Activated CD4-positive, alpha-beta T cell treated with anti-CD3 and anti-CD28 coated beads, Interleukin-2, amount 50 U/mL, for 24 hours (primary cell): ENCODE measurements at regions not wholly inside any gene's neighbourhood (a gene's known extent, or its start where the extent isn't known, plus 50 kb on each side); places are given as distances from the start of the nearest gene placed in this dataset.

Experiments used
- DNase-seq, 2 donors: peaks; one replicate each; pipeline ENCODE4 v3.0.0-alpha.2; 2020; ENCODE audit warnings: low read depth in 1 of 2, low spot score in 1 of 2

DNA sequence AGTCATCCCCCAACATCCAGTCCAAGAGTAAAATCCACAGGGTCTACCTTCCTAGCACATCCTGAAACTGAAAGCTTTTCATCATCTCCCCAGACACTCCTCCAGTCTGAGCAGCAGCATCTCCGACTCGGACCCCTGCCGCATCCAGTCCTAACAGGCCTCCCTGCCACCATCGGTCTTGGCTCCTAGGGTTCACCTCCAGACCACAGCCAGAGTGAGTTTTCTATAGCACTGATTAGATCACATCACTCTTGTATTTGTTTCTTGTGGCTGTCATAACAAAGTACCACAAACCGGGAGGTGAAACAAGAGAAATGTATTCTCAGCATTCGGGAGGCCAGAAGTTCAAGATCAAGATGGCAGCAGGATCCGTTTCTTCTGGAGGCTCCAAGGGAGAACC is 187.8 kb downstream of the TOMM20 start:
- DNase-seq: no peak

DNA sequence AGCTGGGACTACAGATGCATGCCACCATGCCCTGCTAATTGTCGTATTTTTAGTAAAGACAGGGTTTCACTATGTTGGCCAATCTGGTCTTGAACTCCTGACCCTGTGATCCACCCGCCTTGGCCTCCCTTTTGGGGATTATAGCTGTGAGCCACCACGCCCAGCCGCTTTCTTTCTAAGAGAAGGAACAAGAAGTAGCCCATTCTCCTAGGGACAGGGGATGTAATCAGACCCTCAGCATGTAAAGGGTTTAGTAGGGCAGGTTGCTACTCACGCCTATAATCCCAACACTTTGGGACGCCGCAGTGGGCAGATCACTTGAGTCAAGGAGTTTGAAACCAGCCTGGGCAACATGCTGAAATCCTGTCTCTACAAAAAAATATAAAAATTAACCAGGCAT is 189.7 kb downstream of the TOMM20 start:
- DNase-seq: no peak

- no peak for DNase-seq
Observed at GRCh38 chr1:234938135-234938534, 190.5 kb downstream of the TOMM20 start.

DNA sequence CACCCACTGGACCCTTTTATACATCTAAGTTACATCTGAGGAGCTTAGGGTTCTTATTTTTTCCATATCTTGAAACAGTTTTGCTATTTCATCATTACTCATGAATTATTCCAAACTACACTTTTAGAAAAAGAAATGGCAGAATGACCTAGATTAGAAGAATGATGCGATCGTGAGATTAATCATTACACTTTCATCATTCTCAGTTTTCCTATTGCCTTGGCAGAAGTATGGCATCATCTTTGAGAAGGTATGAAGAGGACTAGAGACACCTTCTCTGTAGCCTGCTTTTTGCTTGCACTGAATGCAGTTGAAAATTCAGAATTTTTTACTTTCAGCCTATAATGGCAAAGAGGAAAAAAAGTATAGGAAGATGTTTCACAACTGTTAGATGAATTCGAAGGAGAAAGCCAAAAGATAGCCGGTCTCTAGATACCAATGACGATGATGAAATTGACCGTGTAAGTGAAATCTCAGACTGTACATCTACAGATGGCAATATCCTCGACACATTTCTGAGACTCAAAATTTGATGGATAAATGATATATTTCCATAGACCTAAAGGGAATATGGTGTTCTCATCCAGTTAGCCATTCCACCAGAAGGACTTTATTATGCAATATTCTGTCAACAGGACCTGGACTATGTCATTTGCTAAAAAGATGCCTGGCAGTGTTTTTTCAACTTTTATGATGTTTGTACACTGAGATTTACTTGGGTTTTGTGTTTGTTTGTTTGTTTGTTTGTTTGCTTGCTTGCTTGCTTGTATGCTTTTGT is 191.8 kb downstream of the TOMM20 start:
- no peak for DNase-seq

- no peak for DNase-seq
Observed at GRCh38 chr1:234934611-234935033, 194.0 kb downstream of the TOMM20 start.

DNA sequence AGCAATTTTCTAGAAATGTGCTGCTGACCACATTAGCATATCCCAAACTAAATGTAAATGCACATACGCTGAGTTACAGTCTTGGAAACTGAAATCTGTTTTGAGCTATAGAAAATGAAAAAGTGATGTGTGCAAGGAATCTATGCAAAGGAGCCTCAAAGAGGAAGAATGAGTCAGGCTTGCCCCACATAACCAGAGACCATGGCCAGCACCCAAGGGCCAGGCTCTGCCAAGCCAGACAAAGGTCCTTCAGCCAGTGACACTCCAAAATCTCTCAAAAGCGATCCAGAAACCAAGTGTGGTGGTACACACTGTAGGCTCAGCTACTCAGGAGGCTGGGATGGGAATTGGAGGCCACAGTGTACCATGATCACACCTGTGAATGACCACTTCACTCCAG is 195.2 kb downstream of the TOMM20 start:
- DNase-seq: no peak

GRCh38 chr1:234932511-234933430 is 195.9 kb downstream of the TOMM20 start:
- DNase-seq: no peak

- DNase-seq: no peak
Observed at GRCh38 chr1:234932106-234932505, 196.5 kb downstream of the TOMM20 start.

DNA sequence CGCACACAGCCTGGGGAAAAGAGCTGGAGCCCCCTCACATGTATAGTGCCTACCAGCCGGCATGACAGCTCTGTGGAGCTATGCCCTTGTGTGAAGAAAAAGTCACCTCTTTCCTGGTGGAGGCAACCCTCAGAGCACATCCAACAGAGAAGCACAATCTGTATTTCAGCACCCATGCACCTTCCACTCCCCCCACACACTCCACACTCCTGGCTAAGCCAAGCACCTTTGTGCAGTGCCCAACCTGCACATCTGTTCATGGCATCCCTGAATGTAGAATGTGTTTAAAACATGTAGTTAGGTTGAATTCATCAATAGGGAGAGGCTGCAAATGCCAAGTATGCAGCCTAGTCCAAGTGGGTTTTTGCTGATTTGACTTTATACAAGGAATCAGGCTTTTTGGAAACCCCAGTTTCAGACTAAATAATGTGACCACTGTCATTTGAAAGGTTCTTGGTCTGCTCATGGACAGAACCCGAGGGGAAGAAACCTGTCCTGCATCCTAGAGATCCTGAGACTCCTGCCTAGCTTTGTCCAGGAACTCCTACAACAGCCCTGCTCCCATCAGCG is 197.1 kb downstream of the TOMM20 start:
- no peak for DNase-seq

- no peak for DNase-seq
Observed at GRCh38 chr1:234929369-234929768, 199.3 kb downstream of the TOMM20 start.

- no peak for DNase-seq
Observed at GRCh38 chr1:234928642-234929041, 200.0 kb downstream of the TOMM20 start.

DNA sequence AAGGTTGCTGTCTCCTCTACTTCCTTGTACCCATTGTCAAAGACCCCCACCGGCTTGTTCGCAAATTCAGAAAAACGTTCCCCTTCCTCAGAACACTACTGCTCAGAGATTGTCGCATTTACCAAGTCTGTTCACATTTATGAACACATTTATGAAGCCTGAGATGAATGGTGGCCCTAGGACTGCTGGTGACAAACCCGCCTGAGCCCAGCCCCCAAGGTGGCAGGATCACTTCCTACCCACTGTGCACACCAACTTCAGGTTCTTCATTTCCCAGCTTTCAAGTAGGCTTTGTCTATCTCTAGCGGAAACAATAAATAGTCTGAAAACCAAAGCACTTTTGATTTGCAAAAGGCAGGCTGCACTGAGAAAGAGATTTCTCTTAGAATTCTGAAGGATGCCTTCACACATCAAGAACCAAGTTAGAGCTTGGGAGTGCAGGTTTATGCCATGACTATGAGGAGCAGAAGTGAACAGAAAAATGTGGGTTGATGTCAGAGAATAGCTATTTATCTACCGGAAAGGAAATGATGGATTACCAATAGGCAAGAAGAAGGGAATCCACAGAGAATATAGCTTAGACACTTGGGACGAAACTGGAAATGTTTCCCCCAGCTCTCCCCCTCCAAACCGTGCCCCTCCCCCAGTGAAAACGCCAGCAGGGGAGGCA is 200.5 kb downstream of the TOMM20 start:
- no peak for DNase-seq

DNA sequence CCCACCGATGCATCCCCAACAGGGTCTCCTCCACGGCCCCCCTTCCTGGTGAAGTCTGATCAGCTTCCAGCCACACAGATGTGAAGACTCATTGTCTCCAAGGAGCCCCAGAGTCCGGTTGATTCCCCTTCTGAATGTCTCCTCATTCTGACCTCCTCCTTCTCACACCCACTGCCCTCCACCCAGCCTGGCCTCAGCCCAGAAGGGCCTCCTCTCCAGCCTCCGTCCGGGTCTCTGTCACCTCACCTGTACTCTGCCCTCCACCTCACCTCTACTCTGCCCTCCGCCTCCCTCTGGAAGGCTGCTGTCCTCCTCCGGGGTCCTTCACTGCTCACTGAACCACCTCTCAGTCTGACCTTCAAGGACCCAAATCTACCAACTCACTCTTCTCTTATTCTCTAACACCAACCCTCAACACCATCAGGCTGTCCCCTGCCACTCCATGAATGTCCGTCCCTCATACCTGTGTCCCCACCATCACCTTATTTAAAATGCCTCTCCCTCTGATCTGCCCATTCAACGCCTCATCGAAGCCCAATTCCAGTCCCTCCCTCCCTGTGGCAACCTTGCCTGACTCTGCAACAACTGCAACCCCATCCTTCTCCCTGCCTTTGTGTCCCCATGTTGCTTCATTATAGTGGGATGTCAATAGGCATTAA is 201.2 kb downstream of the TOMM20 start:
- no peak for DNase-seq

DNA sequence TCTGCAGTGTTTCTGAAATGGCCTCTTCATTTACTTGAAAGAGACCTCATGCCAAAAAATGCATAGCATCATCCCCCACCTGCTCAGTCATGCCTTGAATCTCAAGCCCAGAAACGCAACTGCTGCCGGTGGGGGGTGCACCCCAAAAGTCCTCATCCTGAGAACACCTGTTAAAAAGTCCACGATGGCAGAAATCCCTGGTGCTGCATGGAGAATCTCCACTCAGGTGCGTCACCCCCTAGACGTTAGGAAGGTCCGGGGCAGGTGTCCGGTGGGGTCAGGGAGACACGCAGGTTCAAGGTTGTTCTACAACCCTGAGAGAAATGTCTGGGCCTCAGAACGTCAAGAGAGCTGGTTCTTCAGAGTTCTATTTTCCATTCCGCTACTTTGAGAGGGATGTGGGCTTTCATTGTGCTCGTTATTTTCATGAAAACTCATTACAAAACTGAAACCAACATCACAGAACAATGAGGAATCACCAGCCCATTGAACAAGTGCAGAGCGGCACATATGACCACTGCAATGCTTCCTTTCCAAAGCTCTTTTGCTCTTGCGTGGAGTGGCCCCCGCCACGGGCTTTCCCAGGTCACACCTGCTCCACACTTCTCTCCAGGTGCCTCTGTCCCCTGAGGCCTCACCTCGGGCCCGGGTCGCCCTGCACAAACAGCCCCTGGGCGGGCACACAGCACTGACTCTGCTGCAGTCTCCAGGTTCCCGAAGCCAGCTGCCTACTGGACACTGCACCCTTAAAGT is 201.9 kb downstream of the TOMM20 start:
- DNase-seq: peak; percentile 21 to 26

- DNase-seq: no peak
Observed at GRCh38 chr1:234926264-234926558, 202.4 kb downstream of the TOMM20 start.

DNA sequence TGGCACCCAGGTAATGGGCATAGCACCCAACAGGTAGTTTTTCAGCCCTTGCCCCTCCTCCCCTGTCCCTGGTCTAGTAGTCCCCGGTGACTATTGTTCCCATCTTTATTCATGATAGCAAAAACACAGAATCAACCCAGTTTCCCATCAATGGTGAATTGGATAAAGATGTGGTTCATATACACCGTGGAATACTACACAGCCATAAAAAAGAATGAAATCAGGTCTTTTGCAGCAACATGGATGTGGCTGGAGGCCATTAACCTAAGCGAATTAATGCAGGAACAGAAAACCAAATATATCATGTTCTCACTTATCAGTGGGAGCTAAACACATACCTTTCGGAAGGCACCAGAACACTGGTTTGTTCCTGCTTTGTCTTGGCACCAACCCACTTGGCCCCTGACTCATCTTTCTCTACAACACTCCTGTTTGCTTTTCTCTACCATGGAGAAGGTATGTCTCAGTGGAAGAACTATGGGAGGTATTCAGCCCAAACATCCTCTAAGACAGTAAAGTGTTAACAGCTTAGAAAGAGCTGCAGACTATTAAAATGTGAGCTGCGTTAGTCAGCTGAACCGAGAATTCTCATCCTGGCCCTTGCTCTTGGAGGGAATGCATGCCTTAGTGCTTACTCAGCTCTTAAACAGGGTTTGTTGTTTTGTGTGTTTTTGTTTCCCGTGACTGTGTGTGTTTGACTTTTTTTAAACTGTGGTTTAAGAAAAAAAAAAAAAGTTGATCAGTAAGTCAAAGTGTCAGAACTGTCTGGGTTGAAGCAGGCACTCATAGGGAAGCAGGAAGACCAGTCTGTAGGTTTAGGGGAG is 203.0 kb downstream of the TOMM20 start:
- DNase-seq: no peak

DNA sequence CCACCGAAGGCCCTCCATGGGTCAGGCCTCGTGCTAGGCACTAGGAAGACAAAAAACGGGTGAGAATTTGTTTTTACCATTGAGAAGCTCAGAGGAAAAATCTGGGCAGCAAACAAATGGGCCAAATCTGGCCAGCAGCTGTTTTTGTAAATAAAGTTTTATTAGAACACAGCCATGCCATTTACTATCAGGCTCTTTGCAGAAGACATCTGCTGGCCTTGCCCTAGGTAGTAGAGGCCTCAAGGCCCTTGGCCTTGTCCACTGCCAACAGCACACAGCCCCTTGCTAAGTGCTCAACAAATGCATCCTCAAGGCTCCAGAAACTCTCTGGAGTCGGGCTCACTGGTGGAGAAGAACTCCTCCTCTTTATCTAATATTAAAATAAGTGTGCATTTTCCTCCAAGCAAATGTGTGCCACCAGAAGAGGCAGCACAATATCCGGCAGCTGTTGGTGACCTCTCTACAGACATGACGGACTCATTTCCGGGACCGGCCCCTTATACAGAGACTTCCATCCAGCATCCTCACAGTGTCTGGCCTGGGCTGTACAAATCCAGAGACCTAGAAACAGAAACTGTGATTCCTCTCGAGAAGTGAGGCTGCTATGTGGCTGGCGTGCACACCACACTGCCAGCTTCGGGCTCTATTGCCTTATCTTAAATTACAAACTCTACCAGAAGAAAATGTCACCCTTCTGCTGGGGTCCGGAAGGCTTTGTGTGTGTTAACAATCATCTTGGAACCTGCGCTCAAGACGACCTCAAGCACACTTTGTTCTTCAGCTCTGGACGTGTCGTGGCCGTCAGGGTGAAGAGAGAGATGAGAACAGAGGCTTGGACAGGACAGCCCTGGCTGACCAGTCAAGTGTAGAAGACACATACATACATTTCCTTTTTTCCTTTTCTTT is 203.9 kb downstream of the TOMM20 start:
- DNase-seq: no peak

- DNase-seq: no peak
Observed at GRCh38 chr1:234923626-234924025, 205.0 kb downstream of the TOMM20 start.
